Heart right ventricle (tissue), 16 donors: ENCODE measurements at regions not wholly inside any gene's neighbourhood (a gene's known extent, or its start where the extent isn't known, plus 50 kb on each side); places are given as distances from the start of the nearest gene placed in this dataset.

Experiments
- ATAC-seq, 8 donors: fragments of 200-7000 bp; cut with Tn5 transposase; one replicate each; pipeline ENCODE4 v1.9.1; 2020; ENCODE audit warnings: mild to moderate bottlenecking in 8 of 8, moderate library complexity in 8 of 8, moderate number of reproducible peaks in 1 of 8
- DNase-seq, 2 donors: peaks; one replicate each; pipeline ENCODE4 v3.0.0-alpha.2; 2020
- H3K27ac ChIP-seq, 10 donors: fragments of 200-600 bp; sonication (generic) in 2 of 10; one replicate each; pipeline versions ENCODE4 v1.5.0 to v1.8.0; 2020 to 2022; ENCODE audit warnings: mild to moderate bottlenecking in 3 of 10
- H3K27me3 ChIP-seq, 7 donors: fragments of 200-600 bp; one replicate each; pipeline ENCODE4 v1.8.0; 2021 to 2022; ENCODE audit warnings: mild to moderate bottlenecking in 2 of 7
- H3K36me3 ChIP-seq, 9 donors: fragments of 200-600 bp; sonication (generic) in 1 of 9; one replicate each; pipeline versions ENCODE4 v1.5.0 to v1.8.0; 2020 to 2022; ENCODE audit warnings: mild to moderate bottlenecking in 2 of 9
- H3K4me1 ChIP-seq, 9 donors: fragments of 200-600 bp; sonication (generic) in 1 of 9; one replicate each; pipeline versions ENCODE4 v1.5.0 to v1.8.0; 2020 to 2022; ENCODE audit warnings: mild to moderate bottlenecking in 4 of 9
- H3K4me3 ChIP-seq, 10 donors: fragments of 200-600 bp; sonication (generic) in 2 of 10; one replicate each; pipeline versions ENCODE4 v1.5.0 to v1.8.0; 2020 to 2022; ENCODE audit warnings: mild to moderate bottlenecking in 7 of 10, moderate library complexity in 2 of 10
- H3K9me3 ChIP-seq, 11 donors: fragments of 200-600 bp in 10 of 11; sonication (generic) in 2 of 11; one replicate each; pipeline versions ENCODE4 v1.5.0 to v1.8.0; 2013 to 2022; ENCODE audit warnings: mild to moderate bottlenecking in 2 of 11, control low read depth in 1 of 11, moderate library complexity in 1 of 11
- CTCF ChIP-seq, 9 donors: fragments of 200-600 bp; sonication (generic) in 2 of 9; IDR thresholded peaks; one replicate each; pipeline versions ENCODE4 v1.5.0 to v1.8.0; 2021 to 2022; ENCODE audit warnings: antibody characterized with exemption in 9 of 9, mild to moderate bottlenecking in 5 of 9, moderate library complexity in 1 of 9
- WGBS, 2 donors: extraction: QIAGEN DNeasy Blood & Tissue Kit; methylation state at CpG; one replicate each; pipeline ENCODE4 v1.1.7; 2013; ENCODE audit warnings: inconsistent platforms in 1 of 2; 5-methylcytosine and 5-hydroxymethylcytosine counted together
- intact Hi-C, 10 donors: fragments of 100-400 bp; cut with DNase I; formaldehyde crosslinking; loops; one replicate each; pipeline versions ENCODE4 v1.11.1 to v1.14.2; 2022
- donor health status: Arrhythmogenic right ventricular cardiomyopathy.
- donor health status: ischemic (EF 13 %, LVEDD 7.1; RV severe dilation, severe dysfunction).
- donor health status: healthy with polysubstance abuse.
- donor health status: DM: no; HTN: yes; CAD: no.
- donor health status: DM: no; HTN: no; CAD: no.
- donor health status: ischemic (EF 25% LVEDD 6.9; RV normal size, moderate dysfunction).
- donor health status: ischemic (EF 25% LVEDD 5.7; RV mildly dilated, moderate dysfunction).
- donor health status: healthy.
- donor health status: DM: yes; HTN: yes; CAD: no.
- donor health status: Ischemic cardiomyopathy.
- donor health status: ischemic (EF 35%, LVEDD 5.7; RV mildly dilated, moderate dysfunction).
- donor health status: nonischemic (EF 11% LVEDD 7.7; RV severe dilation, severe dysfunction).
- donor health status: DM: yes; HTN: yes; CAD: no.
- donor health status: PGD.
- donor health status: ischemic (EF 29% LVEDD 5.4; RV normal size, mild dysfunction).
- donor health status: nonischemic (EF 23%, LVEDD 6.1; RV moderate dilation, normal function).

GRCh38 chr4:62927574-62927973, 1481.7 kb downstream of the TECRL start:
- DNase-seq (no peak), ATAC-seq (peak in 3 of 8 donors; percentile 29 to 56 (median 52))
- Histone ChIP-seq H3K36me3 (no peaks in the 10 kb centered on the region), H3K4me3 (no peak overlapping the region), H3K4me1 (no peaks in the 10 kb centered on the region), H3K27ac (peak overlapping the region in 2 of 10 donors; percentile 38 to 43), H3K9me3 (no peaks in the 10 kb centered on the region), H3K27me3 (no peaks in the 10 kb centered on the region)
- 26 to 28% methylated on average over 3 of the region's 3 CpGs for WGBS, 2 donors
- no peak for TF ChIP-seq CTCF (IDR thresholded peaks at IDR 0.05)
- intact Hi-C loops, result no loop called here

DNA sequence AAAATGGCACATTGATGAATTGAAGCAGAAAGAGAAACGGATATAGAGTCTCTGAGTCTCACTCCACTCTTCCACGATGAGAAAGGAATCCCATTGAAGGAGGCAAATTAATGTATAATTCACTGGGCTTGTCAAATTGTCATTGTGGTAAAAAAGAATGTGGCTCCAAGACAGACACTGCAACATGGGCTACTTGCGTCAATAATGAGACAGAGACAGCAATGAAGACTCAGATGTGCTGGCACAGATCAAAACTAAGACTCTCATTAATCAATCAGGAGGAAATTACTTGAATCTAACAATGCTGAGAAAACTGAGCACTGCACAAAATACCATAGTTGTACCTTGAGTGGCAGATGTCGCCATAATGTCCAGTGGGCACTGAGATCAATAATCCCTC, 1485.5 kb downstream of the TECRL start:
- no peak overlapping the region for H3K27ac ChIP-seq
- intact Hi-C loops, result no loop called here
- H3K4me3 ChIP-seq, result no peak overlapping the region
- TF ChIP-seq CTCF (IDR thresholded peaks at IDR 0.05), result no peak
- no peaks in the 10 kb centered on the region for H3K4me1 ChIP-seq
- ATAC-seq (no peak), DNase-seq (no peak)
- no peaks in the 10 kb centered on the region for H3K9me3 ChIP-seq
- WGBS, 2 donors, result 83 to 85% methylated on average over 4 of the region's 4 CpGs
- no peaks in the 10 kb centered on the region for H3K27me3 ChIP-seq
- H3K36me3 ChIP-seq, result no peaks in the 10 kb centered on the region

DNA sequence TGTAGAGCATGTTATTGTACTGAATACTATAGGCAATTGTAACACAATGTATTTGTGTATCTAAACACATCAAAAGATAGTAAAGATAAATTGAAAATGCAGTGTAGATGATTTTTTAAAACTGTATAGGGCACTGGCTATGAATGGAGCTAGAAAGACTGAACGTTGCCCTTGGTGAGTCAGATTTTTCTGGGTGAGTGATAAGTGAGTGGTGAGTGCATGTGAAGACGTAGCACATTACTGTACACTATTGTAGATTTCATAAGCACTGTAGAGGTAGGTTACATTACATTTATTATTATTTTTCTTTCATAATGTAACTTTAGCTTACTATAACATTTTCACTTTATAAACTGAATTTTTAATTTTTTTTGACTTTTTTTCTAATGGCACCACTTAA, 1491.6 kb downstream of the TECRL start:
- intact Hi-C loops, result no loop called here
- ATAC-seq, result peak in 3 of 8 donors; percentile 86 to 95 (median 91)
- H3K9me3 ChIP-seq, result no peaks in the 10 kb centered on the region

DNA sequence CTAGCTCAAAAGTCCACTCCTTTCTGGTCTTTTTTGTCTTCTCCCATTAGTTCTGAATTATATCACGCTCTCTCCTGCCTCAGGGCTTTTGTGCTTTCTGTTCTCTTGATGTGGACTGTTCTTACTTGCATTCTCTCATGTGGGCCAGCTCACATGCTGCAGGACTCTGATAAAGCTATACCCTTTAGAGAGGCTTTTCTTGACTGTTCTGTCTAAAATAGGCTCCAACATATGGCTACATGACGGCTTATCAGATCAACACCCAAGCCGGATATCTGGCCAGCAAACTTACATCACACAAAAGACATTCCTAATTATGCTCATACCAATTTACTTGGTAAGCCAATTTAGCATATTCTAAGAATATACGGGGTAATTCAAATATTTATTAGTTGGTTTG, 1494.5 kb downstream of the TECRL start:
- 68 to 74% methylated on average over 4 of the region's 4 CpGs for WGBS, 2 donors
- intact Hi-C loops, result no loop called here
- no peaks in the 10 kb centered on the region for H3K9me3 ChIP-seq

More for the DNA sequence above, 1491.6 kb downstream of the TECRL start:
- Histone ChIP-seq H3K36me3 (no peaks in the 10 kb centered on the region), H3K4me1 (no peaks in the 10 kb centered on the region), H3K4me3 (no peak overlapping the region), H3K27ac (no peak overlapping the region), H3K27me3 (no peaks in the 10 kb centered on the region)
- TF ChIP-seq CTCF (IDR thresholded peaks at IDR 0.05), result no peak
- 31 to 34% methylated on average over 2 of the region's 2 CpGs for WGBS, 2 donors
- DNase-seq, result no peak

More for the DNA sequence above, 1494.5 kb downstream of the TECRL start:
- no peaks in the 10 kb centered on the region for H3K4me1 ChIP-seq
- no peak for TF ChIP-seq CTCF (IDR thresholded peaks at IDR 0.05)
- H3K27ac ChIP-seq, result no peak overlapping the region
- no peaks in the 10 kb centered on the region for H3K36me3 ChIP-seq
- H3K27me3 ChIP-seq, result no peaks in the 10 kb centered on the region
- ATAC-seq (no peak), DNase-seq (no peak)
- no peak overlapping the region for H3K4me3 ChIP-seq
